SK-N-SH treated with all-trans-retinoic acid at 6 μM for 48 hours (cell line): ENCODE measurements at regions not wholly inside any gene's neighbourhood (a gene's known extent, or its start where the extent isn't known, plus 50 kb on each side); places are given as distances from the start of the nearest gene placed in this dataset.

ENCODE experiments used
- ATAC-seq: fragments of 200-7000 bp; cut with Tn5 transposase; 3 replicates; pipeline ENCODE4 v1.9.1; 2020; ENCODE audit warnings: mild to moderate bottlenecking, moderate library complexity
- ARNTL ChIP-seq: fragments of 450-650 bp; formaldehyde crosslinking; IDR thresholded peaks from 2 replicates; pipeline ENCODE4 v1.5.0; 2020; ENCODE audit warnings: low read depth, mild to moderate bottlenecking, moderate library complexity, borderline replicate concordance
- BACH2 ChIP-seq: fragments of 250-450 bp; sonication (Bioruptor Pico); IDR thresholded peaks from 2 replicates; pipeline ENCODE4 v1.9.0; 2021; ENCODE audit warnings: mild to moderate bottlenecking, borderline replicate concordance
- CSDC2 ChIP-seq: fragments of 250-450 bp; sonication (Bioruptor Pico); IDR thresholded peaks from 2 replicates; pipeline ENCODE4 v1.5.0; 2020; ENCODE audit warnings: mild to moderate bottlenecking, moderate library complexity
- GLIS3 ChIP-seq: fragments of 250-450 bp; sonication (Bioruptor Pico); IDR thresholded peaks from 2 replicates; pipeline ENCODE4 v1.5.0; 2020; ENCODE audit warnings: mild to moderate bottlenecking, moderate library complexity
- ISL1 ChIP-seq: fragments of 250-450 bp; sonication (Bioruptor Pico); IDR thresholded peaks from 2 replicates; pipeline ENCODE4 v2.1.2; 2022; ENCODE audit warnings: mild to moderate bottlenecking, moderate library complexity
- OSR1 ChIP-seq: fragments of 250-450 bp; sonication (Bioruptor Pico); IDR thresholded peaks from 2 replicates; pipeline ENCODE4 v1.8.0; 2022; ENCODE audit warnings: moderate library complexity, mild to moderate bottlenecking, inconsistent platforms
- PATZ1 ChIP-seq: fragments of 250-450 bp; sonication (Bioruptor Pico); IDR thresholded peaks from 2 replicates; pipeline ENCODE4 v1.8.0; 2020; ENCODE audit warnings: mild to moderate bottlenecking, moderate library complexity, borderline replicate concordance
- PPARA ChIP-seq: fragments of 250-450 bp; sonication (Bioruptor Pico); IDR thresholded peaks from 2 replicates; pipeline ENCODE4 v1.5.0; 2020; ENCODE audit warnings: mild to moderate bottlenecking, borderline replicate concordance
- RARB ChIP-seq: fragments of 250-450 bp; sonication (Bioruptor Pico); IDR thresholded peaks from 2 replicates; pipeline ENCODE4 v1.8.0; 2021; ENCODE audit warnings: mild to moderate bottlenecking, moderate library complexity
- SNAI2 ChIP-seq: fragments of 250-450 bp; sonication (Bioruptor Pico); IDR thresholded peaks from 2 replicates; pipeline ENCODE4 v1.5.0; 2020; ENCODE audit warnings: mild to moderate bottlenecking, moderate library complexity
- TCF4 ChIP-seq: fragments of 250-450 bp; sonication (Bioruptor Pico); IDR thresholded peaks from 2 replicates; pipeline ENCODE4 v1.8.0; 2021; ENCODE audit warnings: mild to moderate bottlenecking, moderate library complexity, borderline replicate concordance
- TOX ChIP-seq: fragments of 250-450 bp; sonication (Bioruptor Pico); IDR thresholded peaks from 2 replicates; pipeline ENCODE4 v1.8.0; 2021; ENCODE audit warnings: mild to moderate bottlenecking, moderate library complexity, borderline replicate concordance
- ZC3H10 ChIP-seq: fragments of 250-450 bp; sonication (Bioruptor Pico); IDR thresholded peaks from 2 replicates; pipeline ENCODE4 v1.5.1; 2021; ENCODE audit warnings: mild to moderate bottlenecking, moderate library complexity
- ZFP3 ChIP-seq: fragments of 250-450 bp; sonication (Bioruptor Pico); IDR thresholded peaks from 2 replicates; pipeline ENCODE4 v1.5.0; 2020; ENCODE audit warnings: mild to moderate bottlenecking, moderate library complexity
- ZFP30 ChIP-seq: fragments of 450-650 bp; formaldehyde crosslinking; IDR thresholded peaks from 2 replicates; pipeline ENCODE4 v1.5.0; 2022; ENCODE audit warnings: mild to moderate bottlenecking, moderate library complexity
- ZNF565 ChIP-seq: fragments of 450-650 bp; formaldehyde crosslinking; conservative IDR thresholded peaks from 2 replicates; pipeline ENCODE4 v1.5.0; 2020; ENCODE audit warnings: low read depth, mild to moderate bottlenecking, moderate library complexity
- ZNF70 ChIP-seq: fragments of 450-650 bp; formaldehyde crosslinking; IDR thresholded peaks from 2 replicates; pipeline ENCODE4 v1.5.0; 2020; ENCODE audit warnings: mild to moderate bottlenecking, moderate library complexity
- TF ChIP-seq, protein P1 (sequence below): fragments of 250-450 bp; sonication (Bioruptor Pico); IDR thresholded peaks from 2 replicates; pipeline ENCODE4 v1.5.0; 2020; ENCODE audit warnings: mild to moderate bottlenecking, moderate library complexity
- TF ChIP-seq, protein P2 (sequence below): fragments of 250-450 bp; sonication (Bioruptor Pico); IDR thresholded peaks from 2 replicates; pipeline ENCODE4 v1.5.1; 2020; ENCODE audit warnings: low read depth, mild to moderate bottlenecking, moderate library complexity
- TF ChIP-seq, protein P3 (sequence below): fragments of 250-450 bp; sonication (Bioruptor Pico); IDR thresholded peaks from 2 replicates; pipeline ENCODE4 v1.5.1; 2021; ENCODE audit warnings: mild to moderate bottlenecking, moderate library complexity
- TF ChIP-seq, protein P4 (sequence below): fragments of 250-450 bp; sonication (Bioruptor Pico); IDR thresholded peaks from 2 replicates; pipeline ENCODE4 v1.8.0; 2021; ENCODE audit warnings: low read depth, mild to moderate bottlenecking, moderate library complexity, borderline replicate concordance

DNA sequence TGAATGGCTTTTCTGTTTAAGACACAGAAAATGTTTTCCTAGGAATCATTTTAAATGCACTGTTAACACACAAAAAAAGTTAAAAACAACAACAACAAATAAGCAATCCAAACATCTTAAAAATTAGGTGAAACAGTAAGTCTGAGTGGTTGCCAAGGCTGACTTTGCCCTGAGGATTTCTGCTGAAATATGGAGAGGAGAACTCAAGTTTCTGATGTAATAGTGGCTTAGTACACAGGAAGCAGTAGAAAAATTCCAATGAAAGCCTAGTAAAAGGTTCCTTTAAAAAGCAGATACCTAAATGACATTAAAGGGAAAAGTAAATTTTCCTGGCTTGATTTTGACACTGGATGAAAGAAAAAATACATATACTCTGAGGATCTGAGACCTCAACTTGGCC is 184.2 kb downstream of the EPM2A start:
- TF ChIP-seq ARNTL: no peak
- no peak for TF ChIP-seq ZC3H10 (CRISPR knock-in tag)
- no peak for TF ChIP-seq TCF4 (CRISPR knock-in tag)
- TF ChIP-seq ZNF70 (CRISPR knock-in tag): no peak
- TF ChIP-seq, protein P1, sequence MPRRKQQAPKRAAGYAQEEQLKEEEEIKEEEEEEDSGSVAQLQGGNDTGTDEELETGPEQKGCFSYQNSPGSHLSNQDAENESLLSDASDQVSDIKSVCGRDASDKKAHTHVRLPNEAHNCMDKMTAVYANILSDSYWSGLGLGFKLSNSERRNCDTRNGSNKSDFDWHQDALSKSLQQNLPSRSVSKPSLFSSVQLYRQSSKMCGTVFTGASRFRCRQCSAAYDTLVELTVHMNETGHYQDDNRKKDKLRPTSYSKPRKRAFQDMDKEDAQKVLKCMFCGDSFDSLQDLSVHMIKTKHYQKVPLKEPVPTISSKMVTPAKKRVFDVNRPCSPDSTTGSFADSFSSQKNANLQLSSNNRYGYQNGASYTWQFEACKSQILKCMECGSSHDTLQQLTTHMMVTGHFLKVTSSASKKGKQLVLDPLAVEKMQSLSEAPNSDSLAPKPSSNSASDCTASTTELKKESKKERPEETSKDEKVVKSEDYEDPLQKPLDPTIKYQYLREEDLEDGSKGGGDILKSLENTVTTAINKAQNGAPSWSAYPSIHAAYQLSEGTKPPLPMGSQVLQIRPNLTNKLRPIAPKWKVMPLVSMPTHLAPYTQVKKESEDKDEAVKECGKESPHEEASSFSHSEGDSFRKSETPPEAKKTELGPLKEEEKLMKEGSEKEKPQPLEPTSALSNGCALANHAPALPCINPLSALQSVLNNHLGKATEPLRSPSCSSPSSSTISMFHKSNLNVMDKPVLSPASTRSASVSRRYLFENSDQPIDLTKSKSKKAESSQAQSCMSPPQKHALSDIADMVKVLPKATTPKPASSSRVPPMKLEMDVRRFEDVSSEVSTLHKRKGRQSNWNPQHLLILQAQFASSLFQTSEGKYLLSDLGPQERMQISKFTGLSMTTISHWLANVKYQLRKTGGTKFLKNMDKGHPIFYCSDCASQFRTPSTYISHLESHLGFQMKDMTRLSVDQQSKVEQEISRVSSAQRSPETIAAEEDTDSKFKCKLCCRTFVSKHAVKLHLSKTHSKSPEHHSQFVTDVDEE (CRISPR knock-in tag): no peak
- no peak for TF ChIP-seq ISL1 (CRISPR knock-in tag)
- TF ChIP-seq, protein P2, sequence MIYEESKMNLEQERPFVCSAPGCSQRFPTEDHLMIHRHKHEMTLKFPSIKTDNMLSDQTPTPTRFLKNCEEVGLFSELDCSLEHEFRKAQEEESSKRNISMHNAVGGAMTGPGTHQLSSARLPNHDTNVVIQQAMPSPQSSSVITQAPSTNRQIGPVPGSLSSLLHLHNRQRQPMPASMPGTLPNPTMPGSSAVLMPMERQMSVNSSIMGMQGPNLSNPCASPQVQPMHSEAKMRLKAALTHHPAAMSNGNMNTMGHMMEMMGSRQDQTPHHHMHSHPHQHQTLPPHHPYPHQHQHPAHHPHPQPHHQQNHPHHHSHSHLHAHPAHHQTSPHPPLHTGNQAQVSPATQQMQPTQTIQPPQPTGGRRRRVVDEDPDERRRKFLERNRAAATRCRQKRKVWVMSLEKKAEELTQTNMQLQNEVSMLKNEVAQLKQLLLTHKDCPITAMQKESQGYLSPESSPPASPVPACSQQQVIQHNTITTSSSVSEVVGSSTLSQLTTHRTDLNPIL (CRISPR knock-in tag): no peak
- no peak for TF ChIP-seq CSDC2 (CRISPR knock-in tag)
- TF ChIP-seq RARB (CRISPR knock-in tag): no peak
- no peak for TF ChIP-seq BACH2
- no peak for TF ChIP-seq ZFP30 (CRISPR knock-in tag)
- no peak for TF ChIP-seq PPARA (CRISPR knock-in tag)
- TF ChIP-seq ZNF565 (CRISPR knock-in tag): no peak
- no peak for TF ChIP-seq SNAI2 (CRISPR knock-in tag)
- TF ChIP-seq, protein P3, sequence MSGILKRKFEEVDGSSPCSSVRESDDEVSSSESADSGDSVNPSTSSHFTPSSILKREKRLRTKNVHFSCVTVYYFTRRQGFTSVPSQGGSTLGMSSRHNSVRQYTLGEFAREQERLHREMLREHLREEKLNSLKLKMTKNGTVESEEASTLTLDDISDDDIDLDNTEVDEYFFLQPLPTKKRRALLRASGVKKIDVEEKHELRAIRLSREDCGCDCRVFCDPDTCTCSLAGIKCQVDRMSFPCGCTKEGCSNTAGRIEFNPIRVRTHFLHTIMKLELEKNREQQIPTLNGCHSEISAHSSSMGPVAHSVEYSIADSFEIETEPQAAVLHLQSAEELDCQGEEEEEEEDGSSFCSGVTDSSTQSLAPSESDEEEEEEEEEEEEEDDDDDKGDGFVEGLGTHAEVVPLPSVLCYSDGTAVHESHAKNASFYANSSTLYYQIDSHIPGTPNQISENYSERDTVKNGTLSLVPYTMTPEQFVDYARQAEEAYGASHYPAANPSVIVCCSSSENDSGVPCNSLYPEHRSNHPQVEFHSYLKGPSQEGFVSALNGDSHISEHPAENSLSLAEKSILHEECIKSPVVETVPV (CRISPR knock-in tag): no peak
- no peak for TF ChIP-seq PATZ1 (CRISPR knock-in tag)
- no peak for TF ChIP-seq OSR1 (CRISPR knock-in tag)
- ATAC-seq: no peak

DNA sequence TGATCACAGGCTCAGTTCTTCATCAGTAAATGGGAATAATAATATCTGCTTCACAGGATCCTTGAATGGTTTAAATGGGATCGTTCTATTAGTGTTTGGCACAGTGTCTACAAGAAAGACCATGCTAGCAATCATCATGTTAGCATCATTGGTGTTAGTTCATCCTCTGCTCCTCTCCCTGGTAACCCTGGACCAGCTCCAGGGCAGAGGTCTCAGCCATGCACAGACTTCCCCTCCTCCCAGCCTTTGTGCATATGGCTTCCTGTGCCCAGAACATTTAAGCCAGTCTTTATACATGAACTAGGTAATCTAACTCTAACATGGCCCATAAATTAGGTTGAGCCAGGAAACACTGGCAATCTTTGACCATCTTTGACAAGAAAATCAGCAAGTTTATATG is 180.2 kb downstream of the EPM2A start:
- no peak for ATAC-seq
- TF ChIP-seq, protein P1 (CRISPR knock-in tag): no peak
- no peak for TF ChIP-seq ARNTL
- TF ChIP-seq TCF4 (CRISPR knock-in tag): no peak
- TF ChIP-seq PATZ1 (CRISPR knock-in tag): no peak
- TF ChIP-seq, protein P4, sequence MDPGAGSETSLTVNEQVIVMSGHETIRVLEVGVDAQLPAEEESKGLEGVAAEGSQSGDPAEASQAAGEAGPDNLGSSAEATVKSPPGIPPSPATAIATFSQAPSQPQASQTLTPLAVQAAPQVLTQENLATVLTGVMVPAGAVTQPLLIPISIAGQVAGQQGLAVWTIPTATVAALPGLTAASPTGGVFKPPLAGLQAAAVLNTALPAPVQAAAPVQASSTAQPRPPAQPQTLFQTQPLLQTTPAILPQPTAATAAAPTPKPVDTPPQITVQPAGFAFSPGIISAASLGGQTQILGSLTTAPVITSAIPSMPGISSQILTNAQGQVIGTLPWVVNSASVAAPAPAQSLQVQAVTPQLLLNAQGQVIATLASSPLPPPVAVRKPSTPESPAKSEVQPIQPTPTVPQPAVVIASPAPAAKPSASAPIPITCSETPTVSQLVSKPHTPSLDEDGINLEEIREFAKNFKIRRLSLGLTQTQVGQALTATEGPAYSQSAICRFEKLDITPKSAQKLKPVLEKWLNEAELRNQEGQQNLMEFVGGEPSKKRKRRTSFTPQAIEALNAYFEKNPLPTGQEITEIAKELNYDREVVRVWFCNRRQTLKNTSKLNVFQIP (CRISPR knock-in tag): no peak
- no peak for TF ChIP-seq SNAI2 (CRISPR knock-in tag)
- no peak for TF ChIP-seq BACH2
- TF ChIP-seq ISL1 (CRISPR knock-in tag): no peak
- TF ChIP-seq, protein P3 (CRISPR knock-in tag): no peak
- TF ChIP-seq, protein P2 (CRISPR knock-in tag): no peak
- no peak for TF ChIP-seq OSR1 (CRISPR knock-in tag)
- no peak for TF ChIP-seq TOX (CRISPR knock-in tag)
- no peak for TF ChIP-seq CSDC2 (CRISPR knock-in tag)
- no peak for TF ChIP-seq ZFP30 (CRISPR knock-in tag)
- no peak for TF ChIP-seq RARB (CRISPR knock-in tag)
- no peak for TF ChIP-seq GLIS3
- no peak for TF ChIP-seq ZFP3 (CRISPR knock-in tag)
- TF ChIP-seq, all 23 proteins: peak for 0
